Stimulated activated memory B cell treated with anti-CD40 and anti-IgM and Interleukin-4, amounts not matched to agents 10 μg/mL and 1 μg/mL and 100 μg/mL, for 72 hours (primary cell): ENCODE measurements at regions not wholly inside any gene's neighbourhood (a gene's known extent, or its start where the extent isn't known, plus 50 kb on each side); places are given as distances from the start of the nearest gene placed in this dataset.

ENCODE experiments used
- ATAC-seq: fragments of 150-1000 bp; cut with Tn5 transposase; 2 replicates; pipeline ENCODE4 v1.10.0; 2021
- H3K27ac Mint-ChIP-seq: one replicate; pipeline ENCODE4 v1.8.0; 2022; ENCODE audit warnings: mild to moderate bottlenecking, mixed read lengths
- H3K27me3 Mint-ChIP-seq: one replicate; pipeline ENCODE4 v1.8.0; 2022; ENCODE audit warnings: mixed read lengths
- H3K36me3 Mint-ChIP-seq: one replicate; pipeline ENCODE4 v1.8.0; 2022; ENCODE audit warnings: mixed read lengths
- H3K4me1 Mint-ChIP-seq: one replicate; pipeline ENCODE4 v1.8.0; 2022; ENCODE audit warnings: mixed read lengths
- H3K4me3 Mint-ChIP-seq: one replicate; pipeline ENCODE4 v1.8.0; 2022; ENCODE audit warnings: mild to moderate bottlenecking, moderate library complexity, mixed read lengths
- H3K9me3 Mint-ChIP-seq: one replicate; pipeline ENCODE4 v1.8.0; 2022; ENCODE audit warnings: mixed read lengths

DNA sequence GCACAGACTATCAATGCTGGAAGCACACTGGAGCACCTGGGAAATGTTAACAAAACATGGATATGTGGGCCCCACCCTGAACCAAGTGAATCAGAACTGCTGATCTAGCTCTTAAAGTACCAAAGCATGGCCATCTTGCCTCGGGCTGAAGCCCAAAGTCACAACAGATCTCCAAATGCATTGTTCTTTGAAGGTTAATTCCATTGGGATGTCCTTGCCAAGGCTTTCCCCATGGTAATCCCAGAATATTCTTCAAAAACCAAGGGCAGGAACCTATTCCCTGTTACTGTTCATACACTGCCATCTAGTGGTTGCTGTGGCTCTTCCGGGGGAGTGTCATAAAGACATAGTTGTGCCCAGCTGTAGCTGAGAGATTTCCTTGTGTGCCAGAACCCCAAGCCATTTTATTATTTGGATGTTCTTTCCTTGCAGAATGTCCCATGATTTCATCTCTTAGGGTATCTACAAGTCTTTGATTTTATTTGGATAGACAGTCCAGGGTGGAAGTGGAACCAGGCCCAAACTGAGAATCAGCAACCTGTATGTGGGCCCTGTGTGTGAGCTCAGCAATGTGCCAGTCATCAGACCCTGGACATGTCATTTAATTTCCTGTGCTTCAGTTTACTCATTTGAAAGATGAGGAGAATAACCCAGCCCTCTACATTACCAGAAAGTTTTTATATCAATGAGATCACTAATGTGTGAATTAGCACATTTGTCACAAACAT, 290.0 kb downstream of the ACTL7B start:
- no peak for ATAC-seq
- Mint-ChIP-seq H3K4me1 (no peaks in the 10 kb centered on the region), H3K9me3 (no peaks in the 10 kb centered on the region), H3K36me3 (no peaks in the 10 kb centered on the region), H3K4me3 (no peak overlapping the region), H3K27me3 (peaks cover 31% of the 10 kb centered on the region), H3K27ac (no peak overlapping the region)

DNA sequence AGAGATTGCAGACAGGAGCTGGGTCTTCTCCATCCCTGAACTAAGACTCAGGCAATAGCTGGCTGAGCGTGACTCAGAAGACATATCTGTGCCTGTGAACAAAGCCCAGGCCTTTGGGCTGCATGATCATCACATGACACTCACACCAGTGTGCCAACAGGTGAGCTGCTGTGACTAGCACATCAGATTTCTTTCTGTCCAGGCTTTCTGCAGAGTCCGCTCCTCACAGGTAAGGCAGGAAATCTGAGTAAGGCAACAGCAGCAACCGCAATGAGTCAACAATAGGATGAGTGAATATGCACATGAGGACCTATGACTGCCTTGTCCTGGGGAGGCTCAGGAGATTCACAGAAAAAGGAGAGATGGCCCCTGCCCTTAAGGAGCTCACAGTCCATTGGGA, 293.6 kb downstream of the ACTL7B start:
- Mint-ChIP-seq H3K9me3 (no peaks in the 10 kb centered on the region), H3K27me3 (peaks cover 20% of the 10 kb centered on the region), H3K27ac (no peak overlapping the region), H3K36me3 (no peaks in the 10 kb centered on the region), H3K4me3 (no peak overlapping the region), H3K4me1 (no peaks in the 10 kb centered on the region)
- no peak for ATAC-seq

DNA sequence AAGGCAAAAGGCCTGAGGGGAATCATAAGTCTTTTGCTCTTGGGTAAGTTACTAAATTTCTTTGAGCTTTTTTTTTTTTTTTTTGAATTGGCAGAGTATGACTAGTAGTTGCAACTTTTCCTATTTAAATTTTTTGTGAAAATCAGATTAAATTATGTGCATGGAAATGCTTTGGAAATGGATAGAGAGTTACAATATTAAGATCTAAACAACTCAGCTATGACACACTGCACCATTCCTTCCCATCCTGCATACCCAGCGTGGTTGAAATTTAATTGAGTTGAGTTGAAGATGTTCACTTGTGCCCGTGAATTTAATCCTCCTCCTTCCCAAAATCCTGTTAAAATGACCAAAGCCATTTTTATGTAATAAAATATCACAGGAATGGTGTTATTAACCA, 296.4 kb downstream of the ACTL7B start:
- Mint-ChIP-seq H3K4me3 (no peak overlapping the region), H3K36me3 (no peaks in the 10 kb centered on the region), H3K27me3 (peaks cover 20% of the 10 kb centered on the region), H3K4me1 (no peaks in the 10 kb centered on the region), H3K9me3 (no peaks in the 10 kb centered on the region), H3K27ac (no peak overlapping the region)
- no peak for ATAC-seq

DNA sequence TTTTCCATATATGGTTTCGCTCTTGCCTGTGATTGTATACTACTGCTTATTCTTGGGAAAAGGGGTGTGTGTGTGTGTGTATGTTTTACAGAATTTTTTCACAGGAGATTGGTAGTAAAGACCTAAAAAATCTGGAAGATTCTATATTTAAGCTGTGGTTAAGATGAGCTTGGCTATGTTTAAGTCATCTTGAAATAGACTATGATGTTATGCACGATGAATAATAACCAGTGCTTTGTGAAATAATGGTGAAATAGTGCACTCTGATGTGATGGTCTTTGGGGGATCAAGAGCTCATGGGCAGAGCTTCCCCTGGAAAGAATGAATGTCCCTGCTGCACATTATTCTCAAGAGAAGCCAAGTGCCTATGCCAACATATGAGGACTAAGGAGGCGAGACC, 301.0 kb downstream of the ACTL7B start:
- H3K27me3 Mint-ChIP-seq, result no peaks in the 10 kb centered on the region
- H3K9me3 Mint-ChIP-seq, result no peaks in the 10 kb centered on the region
- no peak overlapping the region for H3K4me3 Mint-ChIP-seq
- no peaks in the 10 kb centered on the region for H3K4me1 Mint-ChIP-seq
- no peak for ATAC-seq
- no peaks in the 10 kb centered on the region for H3K36me3 Mint-ChIP-seq
- H3K27ac Mint-ChIP-seq, result no peak overlapping the region

DNA sequence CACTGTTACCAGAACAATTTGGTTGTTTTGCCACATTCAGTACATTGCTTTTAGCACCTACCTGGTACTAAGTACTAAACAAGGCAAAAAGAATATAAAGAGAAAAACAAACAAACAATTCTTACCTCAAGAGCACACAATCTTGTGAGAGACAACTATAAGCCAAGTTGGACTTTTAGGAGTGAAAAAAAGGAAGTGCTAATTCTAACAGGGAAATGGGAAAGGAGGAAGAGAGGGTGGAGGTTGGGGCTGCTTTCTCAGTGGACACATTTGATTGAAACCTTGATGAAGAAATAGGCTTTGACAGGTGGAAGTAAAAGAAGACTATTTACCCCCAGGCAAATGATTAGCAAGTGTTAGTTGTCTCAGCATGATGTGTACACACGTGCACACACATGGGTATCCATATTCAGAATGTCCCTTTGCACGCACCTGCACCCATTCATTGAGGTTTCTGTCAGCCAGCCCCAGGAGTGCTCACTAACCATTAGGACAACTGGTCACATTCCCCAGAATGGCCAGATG, 302.6 kb downstream of the ACTL7B start:
- no peak overlapping the region for H3K27ac Mint-ChIP-seq
- no peaks in the 10 kb centered on the region for H3K4me1 Mint-ChIP-seq
- no peak for ATAC-seq
- no peak overlapping the region for H3K4me3 Mint-ChIP-seq
- H3K9me3 Mint-ChIP-seq, result no peaks in the 10 kb centered on the region
- no peaks in the 10 kb centered on the region for H3K27me3 Mint-ChIP-seq
- no peaks in the 10 kb centered on the region for H3K36me3 Mint-ChIP-seq

GRCh38 chr9:108552459-108553040, 303.2 kb downstream of the ACTL7B start:
- no peak for ATAC-seq
- H3K36me3 Mint-ChIP-seq, result no peaks in the 10 kb centered on the region
- H3K9me3 Mint-ChIP-seq, result no peaks in the 10 kb centered on the region
- no peak overlapping the region for H3K27ac Mint-ChIP-seq
- no peaks in the 10 kb centered on the region for H3K4me1 Mint-ChIP-seq
- no peak overlapping the region for H3K4me3 Mint-ChIP-seq
- H3K27me3 Mint-ChIP-seq, result no peaks in the 10 kb centered on the region

GRCh38 chr9:108551030-108551841, 304.6 kb downstream of the ACTL7B start:
- no peak overlapping the region for H3K27ac Mint-ChIP-seq
- H3K36me3 Mint-ChIP-seq, result no peaks in the 10 kb centered on the region
- H3K4me1 Mint-ChIP-seq, result no peaks in the 10 kb centered on the region
- H3K27me3 Mint-ChIP-seq, result no peaks in the 10 kb centered on the region
- H3K4me3 Mint-ChIP-seq, result no peak overlapping the region
- no peak for ATAC-seq
- no peaks in the 10 kb centered on the region for H3K9me3 Mint-ChIP-seq

GRCh38 chr9:108550106-108550505, 305.7 kb downstream of the ACTL7B start:
- no peak overlapping the region for H3K27ac Mint-ChIP-seq
- no peaks in the 10 kb centered on the region for H3K36me3 Mint-ChIP-seq
- no peaks in the 10 kb centered on the region for H3K4me1 Mint-ChIP-seq
- no peak for ATAC-seq
- H3K9me3 Mint-ChIP-seq, result no peaks in the 10 kb centered on the region
- H3K27me3 Mint-ChIP-seq, result no peaks in the 10 kb centered on the region
- H3K4me3 Mint-ChIP-seq, result no peak overlapping the region

DNA sequence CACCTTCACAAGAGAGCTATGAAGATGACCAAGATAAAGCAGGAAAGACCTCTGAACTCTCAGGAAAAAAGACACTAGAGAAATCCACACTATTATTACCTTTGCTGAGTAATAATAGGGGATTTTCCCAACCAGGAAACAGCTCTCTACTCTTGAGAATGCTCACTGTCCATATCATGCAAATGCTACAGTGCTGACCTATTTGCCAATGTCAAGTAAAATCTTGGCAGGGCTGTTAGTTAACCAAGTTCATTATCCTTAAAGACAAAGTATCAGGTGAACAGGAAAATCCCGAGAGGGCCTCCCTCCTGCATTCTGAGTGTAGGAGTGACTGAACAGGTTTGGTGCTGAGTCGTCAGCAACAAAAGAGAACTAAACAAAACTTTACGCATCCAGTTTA, 306.6 kb downstream of the ACTL7B start:
- Mint-ChIP-seq H3K4me1 (no peaks in the 10 kb centered on the region), H3K36me3 (no peaks in the 10 kb centered on the region), H3K27ac (no peak overlapping the region), H3K4me3 (no peak overlapping the region), H3K27me3 (no peaks in the 10 kb centered on the region), H3K9me3 (no peaks in the 10 kb centered on the region)
- ATAC-seq, result no peak

- no peak overlapping the region for H3K27ac Mint-ChIP-seq
- no peaks in the 10 kb centered on the region for H3K27me3 Mint-ChIP-seq
- no peak for ATAC-seq
- H3K9me3 Mint-ChIP-seq, result no peaks in the 10 kb centered on the region
- H3K4me1 Mint-ChIP-seq, result no peaks in the 10 kb centered on the region
- H3K4me3 Mint-ChIP-seq, result no peak overlapping the region
- H3K36me3 Mint-ChIP-seq, result no peaks in the 10 kb centered on the region
Observed at GRCh38 chr9:108547411-108548135, 308.2 kb downstream of the ACTL7B start.

GRCh38 chr9:108546215-108546614, 309.6 kb downstream of the ACTL7B start:
- ATAC-seq, result no peak
- H3K4me3 Mint-ChIP-seq, result no peak overlapping the region
- no peaks in the 10 kb centered on the region for H3K4me1 Mint-ChIP-seq
- H3K36me3 Mint-ChIP-seq, result no peaks in the 10 kb centered on the region
- no peaks in the 10 kb centered on the region for H3K9me3 Mint-ChIP-seq
- no peaks in the 10 kb centered on the region for H3K27me3 Mint-ChIP-seq
- H3K27ac Mint-ChIP-seq, result no peak overlapping the region

GRCh38 chr9:108545436-108545835, 310.4 kb downstream of the ACTL7B start:
- ATAC-seq, result no peak
- Mint-ChIP-seq H3K36me3 (no peaks in the 10 kb centered on the region), H3K27me3 (no peaks in the 10 kb centered on the region), H3K27ac (no peak overlapping the region), H3K4me3 (no peak overlapping the region), H3K4me1 (no peaks in the 10 kb centered on the region), H3K9me3 (no peaks in the 10 kb centered on the region)

DNA sequence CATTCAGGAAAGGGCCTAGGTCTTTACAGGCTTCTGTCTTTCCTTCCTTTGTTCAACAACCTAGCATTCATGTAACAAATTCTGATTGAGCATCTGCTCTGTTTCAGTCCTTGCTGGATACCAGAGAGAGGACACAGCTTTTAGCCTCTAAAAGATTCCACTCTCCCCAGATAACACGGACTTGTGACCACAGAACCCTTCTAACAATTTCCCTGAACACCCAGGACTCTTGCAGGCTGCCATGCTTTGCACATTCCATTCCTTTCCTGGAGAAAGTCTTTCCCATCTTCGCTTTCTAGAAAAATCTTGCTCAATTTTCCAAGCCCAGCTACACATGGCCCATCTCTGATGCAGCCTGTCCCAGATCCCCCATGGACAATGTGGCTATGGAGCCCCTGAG, 310.9 kb downstream of the ACTL7B start:
- no peaks in the 10 kb centered on the region for H3K9me3 Mint-ChIP-seq
- no peaks in the 10 kb centered on the region for H3K4me1 Mint-ChIP-seq
- H3K4me3 Mint-ChIP-seq, result no peak overlapping the region
- H3K27me3 Mint-ChIP-seq, result no peaks in the 10 kb centered on the region
- H3K27ac Mint-ChIP-seq, result no peak overlapping the region
- no peak for ATAC-seq
- H3K36me3 Mint-ChIP-seq, result no peaks in the 10 kb centered on the region

GRCh38 chr9:108543251-108543778, 312.5 kb downstream of the ACTL7B start:
- no peak overlapping the region for H3K27ac Mint-ChIP-seq
- H3K9me3 Mint-ChIP-seq, result no peaks in the 10 kb centered on the region
- no peak overlapping the region for H3K4me3 Mint-ChIP-seq
- H3K4me1 Mint-ChIP-seq, result no peaks in the 10 kb centered on the region
- no peaks in the 10 kb centered on the region for H3K27me3 Mint-ChIP-seq
- no peak for ATAC-seq
- no peaks in the 10 kb centered on the region for H3K36me3 Mint-ChIP-seq

GRCh38 chr9:108537756-108538155, 318.0 kb downstream of the ACTL7B start:
- H3K27me3 Mint-ChIP-seq, result no peaks in the 10 kb centered on the region
- H3K36me3 Mint-ChIP-seq, result no peaks in the 10 kb centered on the region
- H3K9me3 Mint-ChIP-seq, result no peaks in the 10 kb centered on the region
- H3K4me3 Mint-ChIP-seq, result no peak overlapping the region
- H3K27ac Mint-ChIP-seq, result no peak overlapping the region
- no peaks in the 10 kb centered on the region for H3K4me1 Mint-ChIP-seq
- ATAC-seq, result no peak
